GM23248 (cell line): ENCODE measurements at regions not wholly inside any gene's neighbourhood (a gene's known extent, or its start where the extent isn't known, plus 50 kb on each side); places are given as distances from the start of the nearest gene placed in this dataset.

Experiments
- EZH2 ChIP-seq: fragments of 200-600 bp; sonication (generic); IDR thresholded peaks from 2 replicates; pipeline ENCODE4 v1.6.1; 2018; ENCODE audit warnings: antibody characterized with exemption, mild to moderate bottlenecking; ENCODE audit not compliant: insufficient read depth, poor library complexity, severe bottlenecking
- EZH2phosphoT487 ChIP-seq: fragments of 200-600 bp; sonication (generic); IDR thresholded peaks from 2 replicates; pipeline ENCODE4 v1.6.1; 2018; ENCODE audit warnings: antibody characterized with exemption, moderate library complexity, mild to moderate bottlenecking, low read depth; ENCODE audit not compliant: insufficient read depth

GRCh38 chrX:66504481-66504880 lies 134.4 kb downstream of the EDA2R start:
- no peak for TF ChIP-seq EZH2
- TF ChIP-seq EZH2phosphoT487 = no peak
